ENCODE measurements at regions not wholly inside any gene's neighbourhood (a gene's known extent, or its start where the extent isn't known, plus 50 kb on each side); places are given as distances from the start of the nearest gene placed in this dataset.

DNA sequence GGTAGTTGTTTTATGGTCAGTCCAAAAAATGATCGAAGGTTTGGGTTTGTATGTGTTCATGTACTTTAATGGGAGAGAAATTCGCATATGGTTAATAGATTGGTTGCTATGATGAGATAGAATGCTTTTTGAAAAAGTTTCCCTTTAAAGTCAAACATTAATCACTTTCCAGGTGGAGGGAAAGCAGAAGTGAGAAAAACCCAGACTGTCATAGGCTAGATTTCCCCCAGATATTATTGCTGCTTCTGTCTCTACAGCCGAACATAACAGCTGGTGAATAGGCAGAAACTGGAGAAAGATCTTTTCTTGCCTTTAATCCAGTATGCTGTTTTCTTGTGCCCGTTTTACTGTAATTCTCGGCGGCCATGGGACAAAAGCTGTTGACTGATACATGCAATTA lies 287.6 kb downstream of the SOX2 start:
- TF ChIP-seq, protein P1, sequence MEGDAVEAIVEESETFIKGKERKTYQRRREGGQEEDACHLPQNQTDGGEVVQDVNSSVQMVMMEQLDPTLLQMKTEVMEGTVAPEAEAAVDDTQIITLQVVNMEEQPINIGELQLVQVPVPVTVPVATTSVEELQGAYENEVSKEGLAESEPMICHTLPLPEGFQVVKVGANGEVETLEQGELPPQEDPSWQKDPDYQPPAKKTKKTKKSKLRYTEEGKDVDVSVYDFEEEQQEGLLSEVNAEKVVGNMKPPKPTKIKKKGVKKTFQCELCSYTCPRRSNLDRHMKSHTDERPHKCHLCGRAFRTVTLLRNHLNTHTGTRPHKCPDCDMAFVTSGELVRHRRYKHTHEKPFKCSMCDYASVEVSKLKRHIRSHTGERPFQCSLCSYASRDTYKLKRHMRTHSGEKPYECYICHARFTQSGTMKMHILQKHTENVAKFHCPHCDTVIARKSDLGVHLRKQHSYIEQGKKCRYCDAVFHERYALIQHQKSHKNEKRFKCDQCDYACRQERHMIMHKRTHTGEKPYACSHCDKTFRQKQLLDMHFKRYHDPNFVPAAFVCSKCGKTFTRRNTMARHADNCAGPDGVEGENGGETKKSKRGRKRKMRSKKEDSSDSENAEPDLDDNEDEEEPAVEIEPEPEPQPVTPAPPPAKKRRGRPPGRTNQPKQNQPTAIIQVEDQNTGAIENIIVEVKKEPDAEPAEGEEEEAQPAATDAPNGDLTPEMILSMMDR (conservative IDR thresholded peaks at IDR 0.05; ENCODE audit: low read depth, low read length): no peak
- no peak for TF ChIP-seq EZH2 (IDR thresholded peaks at IDR 0.05; ENCODE audit: borderline replicate concordance, low read depth, low read length, poor library complexity, severe bottlenecking)
